Sigmoid colon (tissue), 6 donors: ENCODE measurements at regions not wholly inside any gene's neighbourhood (a gene's known extent, or its start where the extent isn't known, plus 50 kb on each side); places are given as distances from the start of the nearest gene placed in this dataset.
A peak's percentile ranks its signal among the peaks of the same experiment; 100 is the strongest.

Experiments
- DNase-seq: peaks from one replicate; pipeline ENCODE4 v3.0.0-alpha.2; 2019
- H3K27ac ChIP-seq, 4 donors: fragments of 200-600 bp; sonication (generic); one replicate each; pipeline ENCODE4 v1.5.1; 2016 to 2019; ENCODE audit warnings: mild to moderate bottlenecking in 1 of 4
- H3K27me3 ChIP-seq, 3 donors: fragments of 200-600 bp; sonication (generic); one replicate each; pipeline ENCODE4 v1.5.1; 2019; ENCODE audit warnings: mild to moderate bottlenecking in 1 of 3
- H3K36me3 ChIP-seq, 4 donors: fragments of 200-600 bp; sonication (generic); one replicate each; pipeline ENCODE4 v1.5.1; 2016 to 2019
- H3K4me1 ChIP-seq, 4 donors: fragments of 200-600 bp; sonication (generic); one replicate each; pipeline ENCODE4 v1.5.1; 2017 to 2019
- H3K4me3 ChIP-seq, 4 donors: fragments of 200-600 bp; sonication (generic); one replicate each; pipeline ENCODE4 v1.5.1; 2017 to 2019; ENCODE audit warnings: mild to moderate bottlenecking in 2 of 4, moderate library complexity in 1 of 4
- H3K9me3 ChIP-seq, 4 donors: fragments of 200-600 bp in 3 of 4; sonication (generic) in 3 of 4; one replicate each; pipeline versions ENCODE4 v1.5.1 to v1.6.1; 2013 to 2019
- CTCF ChIP-seq, 4 experiments: fragments of 450-650 bp in 3 of 4; fragments of 200-600 bp in 1 of 4; IDR thresholded peaks; one replicate each; pipeline ENCODE4 v1.5.1; 2016 to 2019; ENCODE audit warnings: antibody characterized with exemption in 4 of 4, mild to moderate bottlenecking in 3 of 4, moderate library complexity in 2 of 4
- EP300 ChIP-seq, 4 donors: sonication (generic); formaldehyde crosslinking; IDR thresholded peaks; one replicate each; pipeline ENCODE4 v1.6.1; 2017; ENCODE audit warnings: antibody characterized with exemption in 4 of 4
- POLR2A ChIP-seq, 2 donors: fragments of 450-650 bp; IDR thresholded peaks; one replicate each; pipeline ENCODE4 v1.6.1; 2016; ENCODE audit warnings: antibody characterized with exemption in 2 of 2, mild to moderate bottlenecking in 2 of 2, moderate library complexity in 2 of 2
- POLR2AphosphoS5 ChIP-seq, 4 donors: sonication (generic); formaldehyde crosslinking; IDR thresholded peaks; one replicate each; pipeline ENCODE4 v1.6.1; 2017; ENCODE audit warnings: antibody characterized with exemption in 4 of 4
- WGBS, 2 donors: extraction: QIAGEN DNeasy Blood & Tissue Kit; methylation state at CpG; one replicate each; pipeline ENCODE4 v1.1.7; 2013; 5-methylcytosine and 5-hydroxymethylcytosine counted together
- intact Hi-C: fragments of 100-400 bp; cut with DNase I; formaldehyde crosslinking; loops from one replicate; pipeline ENCODE4 v1.15.1; 2023
- donor health status: healthy with polysubstance abuse.
- donor health status: healthy.

GRCh38 chr2:45323344-45323743 is 287.7 kb downstream of the SRBD1 start:
- Histone ChIP-seq H3K27ac (no peak overlapping the region), H3K4me1 (no peaks in the 10 kb centered on the region), H3K4me3 (no peak overlapping the region), H3K36me3 (no peaks in the 10 kb centered on the region), H3K27me3 (no peaks in the 10 kb centered on the region), H3K9me3 (peaks cover 0 to 2% (median 0%) of the 10 kb centered on the region in 4 donors)
- 94 to 95% methylated on average over 3 of the region's 3 CpGs for WGBS, 2 donors
- intact Hi-C loops, result no loop called here
- DNase-seq, result no peak
- no peak for TF ChIP-seq POLR2AphosphoS5 (IDR thresholded peaks at IDR 0.05)

DNA sequence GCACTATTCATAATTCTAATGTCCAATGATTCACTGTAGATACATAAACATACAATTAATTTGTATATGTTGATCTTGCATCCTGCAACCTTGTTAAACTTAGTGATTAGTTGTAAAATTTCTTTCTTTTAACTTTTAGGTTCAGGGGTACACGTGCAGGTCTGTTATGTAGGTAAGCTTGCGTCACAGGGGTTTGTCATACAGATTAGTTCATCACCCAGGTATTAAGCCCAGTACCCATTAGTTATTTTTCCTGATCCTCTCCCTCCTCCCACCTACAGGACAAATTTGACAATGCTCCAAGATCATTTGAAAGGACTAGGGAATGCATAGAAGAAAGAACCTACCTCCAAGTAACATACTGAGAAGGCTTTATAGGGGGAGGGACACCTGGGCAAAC is 290.1 kb downstream of the SRBD1 start:
- Histone ChIP-seq H3K27ac (no peak overlapping the region), H3K4me3 (no peak overlapping the region), H3K36me3 (no peaks in the 10 kb centered on the region), H3K9me3 (peaks cover 0 to 2% (median 0%) of the 10 kb centered on the region in 4 donors), H3K27me3 (no peaks in the 10 kb centered on the region), H3K4me1 (peaks cover 0 to 14% (median 5%) of the 10 kb centered on the region in 4 donors)
- DNase-seq, result no peak
- intact Hi-C loops, result no loop called here
- TF ChIP-seq POLR2A (IDR thresholded peaks at IDR 0.05), result no peak
- TF ChIP-seq CTCF (IDR thresholded peaks at IDR 0.05), result no peak
- no peak for TF ChIP-seq POLR2AphosphoS5 (IDR thresholded peaks at IDR 0.05)
- no peak for TF ChIP-seq EP300 (IDR thresholded peaks at IDR 0.05)
- 88 to 94% methylated on average over 2 of the region's 2 CpGs for WGBS, 2 donors

DNA sequence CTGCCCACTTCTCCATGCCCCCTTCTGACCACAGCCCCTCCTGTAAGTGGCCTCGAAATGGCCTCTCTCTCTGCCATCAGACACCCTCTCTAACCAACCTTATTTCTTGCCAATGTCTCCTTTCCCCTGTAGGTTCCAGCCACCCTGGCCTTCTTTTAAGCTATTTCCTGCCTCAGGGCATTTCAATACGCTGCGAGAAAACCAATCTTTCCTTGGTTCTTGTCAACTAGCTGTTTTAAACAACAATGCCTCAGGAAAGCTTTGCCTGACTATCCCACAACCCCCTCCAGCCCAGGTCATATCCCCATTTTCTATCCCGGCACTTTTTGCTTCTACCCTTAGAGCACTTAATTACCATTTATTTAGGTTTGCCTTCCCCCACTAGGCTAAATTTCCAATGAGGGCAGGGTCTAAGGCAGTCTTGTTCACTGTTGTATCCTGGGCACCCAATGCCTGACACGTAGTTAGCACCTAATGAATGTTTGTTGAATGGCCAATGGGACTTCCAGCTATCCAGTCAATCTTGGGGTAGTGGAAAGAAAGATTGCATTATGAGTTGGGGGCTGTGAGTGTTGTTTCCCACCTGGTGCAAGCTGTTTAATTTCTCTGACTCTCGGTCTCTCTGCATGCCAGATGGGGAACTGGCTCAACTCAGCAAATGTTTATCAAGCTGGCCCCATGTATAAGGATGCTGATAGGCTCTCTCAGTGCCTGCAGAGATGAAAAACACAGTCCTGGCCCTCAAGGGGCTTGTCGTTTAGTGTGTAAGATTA is 291.2 kb downstream of the SRBD1 start:
- H3K27ac ChIP-seq, result no peak overlapping the region
- intact Hi-C loops, result no loop called here
- no peak for TF ChIP-seq POLR2A (IDR thresholded peaks at IDR 0.05)
- TF ChIP-seq POLR2AphosphoS5 (IDR thresholded peaks at IDR 0.05), result no peak
- TF ChIP-seq EP300 (IDR thresholded peaks at IDR 0.05), result no peak
- no peak for TF ChIP-seq CTCF (IDR thresholded peaks at IDR 0.05)
- no peaks in the 10 kb centered on the region for H3K27me3 ChIP-seq
- WGBS, 2 donors, result 78 to 85% methylated on average over 7 of the region's 7 CpGs
- DNase-seq, result no peak
- H3K4me1 ChIP-seq, result peaks cover 0 to 21% (median 7%) of the 10 kb centered on the region in 4 donors
- H3K4me3 ChIP-seq, result no peak overlapping the region
- H3K9me3 ChIP-seq, result peaks cover 0 to 2% (median 0%) of the 10 kb centered on the region in 4 donors
- no peaks in the 10 kb centered on the region for H3K36me3 ChIP-seq

GRCh38 chr2:45318686-45319085 is 292.4 kb downstream of the SRBD1 start:
- intact Hi-C loops, result no loop called here
- peaks cover 0 to 2% (median 0%) of the 10 kb centered on the region in 4 donors for H3K9me3 ChIP-seq
- H3K27ac ChIP-seq, result no peak overlapping the region
- no peak overlapping the region for H3K4me3 ChIP-seq
- H3K36me3 ChIP-seq, result no peaks in the 10 kb centered on the region
- no peak for DNase-seq
- no peaks in the 10 kb centered on the region for H3K27me3 ChIP-seq
- H3K4me1 ChIP-seq, result peaks cover 0 to 21% (median 7%) of the 10 kb centered on the region in 4 donors
- WGBS, 2 donors, result 82 to 87% methylated on average over 4 of the region's 4 CpGs
- TF ChIP-seq POLR2AphosphoS5 (IDR thresholded peaks at IDR 0.05) (peak; percentile 8 to 75 (median 30)), EP300 (IDR thresholded peaks at IDR 0.05) (no peak)

- no peaks in the 10 kb centered on the region for H3K27me3 ChIP-seq
- no peaks in the 10 kb centered on the region for H3K36me3 ChIP-seq
- 90 to 93% methylated on average over 10 of the region's 10 CpGs for WGBS, 2 donors
- H3K27ac ChIP-seq, result peak overlapping the region in 1 of 4 donors; percentile 60
- intact Hi-C loops, result no loop called here
- H3K9me3 ChIP-seq, result no peaks in the 10 kb centered on the region
- DNase-seq, result no peak
- no peak overlapping the region for H3K4me3 ChIP-seq
- H3K4me1 ChIP-seq, result peaks cover 0 to 21% (median 7%) of the 10 kb centered on the region in 4 donors
- TF ChIP-seq POLR2AphosphoS5 (IDR thresholded peaks at IDR 0.05), result no peak
- TF ChIP-seq POLR2A (IDR thresholded peaks at IDR 0.05), result no peak
- no peak for TF ChIP-seq CTCF (IDR thresholded peaks at IDR 0.05)
- TF ChIP-seq EP300 (IDR thresholded peaks at IDR 0.05), result no peak
Observed at GRCh38 chr2:45316576-45317338, 294.3 kb downstream of the SRBD1 start.
